ENCODE measurements at regions not wholly inside any gene's neighbourhood (a gene's known extent, or its start where the extent isn't known, plus 50 kb on each side); places are given as distances from the start of the nearest gene placed in this dataset.
A peak's percentile ranks its signal among the peaks of the same experiment; 100 is the strongest.

GRCh38 chr10:32156031-32156495 is 99.8 kb upstream of the KIF5B start (continued):
- TF ChIP-seq, protein P1, sequence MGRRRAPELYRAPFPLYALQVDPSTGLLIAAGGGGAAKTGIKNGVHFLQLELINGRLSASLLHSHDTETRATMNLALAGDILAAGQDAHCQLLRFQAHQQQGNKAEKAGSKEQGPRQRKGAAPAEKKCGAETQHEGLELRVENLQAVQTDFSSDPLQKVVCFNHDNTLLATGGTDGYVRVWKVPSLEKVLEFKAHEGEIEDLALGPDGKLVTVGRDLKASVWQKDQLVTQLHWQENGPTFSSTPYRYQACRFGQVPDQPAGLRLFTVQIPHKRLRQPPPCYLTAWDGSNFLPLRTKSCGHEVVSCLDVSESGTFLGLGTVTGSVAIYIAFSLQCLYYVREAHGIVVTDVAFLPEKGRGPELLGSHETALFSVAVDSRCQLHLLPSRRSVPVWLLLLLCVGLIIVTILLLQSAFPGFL (CRISPR knock-in tag; IDR thresholded peaks at IDR 0.05), result no peak
- no peak for TF ChIP-seq ZNF724P (CRISPR knock-in tag; IDR thresholded peaks at IDR 0.05; ENCODE audit: borderline replicate concordance)
- TF ChIP-seq PITX1 (CRISPR knock-in tag; IDR thresholded peaks at IDR 0.05), result peak; percentile 77; the same call in 1 of the 2 replicates
- peak; percentile 81 for TF ChIP-seq ISL2 (CRISPR knock-in tag; IDR thresholded peaks at IDR 0.05)
- peak; percentile 80 for TF ChIP-seq ZMYM2 (CRISPR knock-in tag; IDR thresholded peaks at IDR 0.05)
- TF ChIP-seq ZNF580 (CRISPR knock-in tag; IDR thresholded peaks at IDR 0.05; ENCODE audit: borderline replicate concordance, low read depth), result no peak
- no peak for TF ChIP-seq ZNF343 (CRISPR knock-in tag; IDR thresholded peaks at IDR 0.05)
- TF ChIP-seq TEAD3 (CRISPR knock-in tag; optimal IDR thresholded peaks at IDR 0.05; ENCODE audit: borderline replicate concordance), result peak; percentile 38
- TF ChIP-seq ZNF674 (CRISPR knock-in tag; IDR thresholded peaks at IDR 0.05; ENCODE audit: low read depth), result no peak
- peak; percentile 86 for TF ChIP-seq FOXP4 (CRISPR knock-in tag; IDR thresholded peaks at IDR 0.05)
- TF ChIP-seq TGIF2 (CRISPR knock-in tag; IDR thresholded peaks at IDR 0.05), result no peak
- TF ChIP-seq ZBTB7B (CRISPR knock-in tag; IDR thresholded peaks at IDR 0.05), result no peak
